WTC11 (cell line): ENCODE measurements at regions not wholly inside any gene's neighbourhood (a gene's known extent, or its start where the extent isn't known, plus 50 kb on each side); places are given as distances from the start of the nearest gene placed in this dataset.

Experiments used
- CREB1 ChIP-seq: sonication (generic); formaldehyde crosslinking; IDR thresholded peaks from 2 replicates; pipeline ENCODE4 v1.8.0; 2023; ENCODE audit warnings: mild to moderate bottlenecking, missing genetic modification reagents
- FOXK1 ChIP-seq: sonication (generic); formaldehyde crosslinking; IDR thresholded peaks from 2 replicates; pipeline ENCODE4 v1.8.0; 2022; ENCODE audit warnings: mild to moderate bottlenecking, moderate library complexity, missing genetic modification reagents
- JUN ChIP-seq: sonication (generic); formaldehyde crosslinking; IDR thresholded peaks from 2 replicates; pipeline ENCODE4 v1.8.0; 2023; ENCODE audit warnings: mild to moderate bottlenecking, missing genetic modification reagents
- KAT7 ChIP-seq: sonication (generic); formaldehyde crosslinking; IDR thresholded peaks from 2 replicates; pipeline ENCODE4 v1.8.1; 2023; ENCODE audit warnings: missing genetic modification reagents, mild to moderate bottlenecking, borderline replicate concordance
- RELA ChIP-seq: sonication (generic); formaldehyde crosslinking; IDR thresholded peaks from 2 replicates; pipeline ENCODE4 v1.8.1; 2022; ENCODE audit warnings: missing genetic modification reagents, mild to moderate bottlenecking, borderline replicate concordance
- TCF7 ChIP-seq: sonication (generic); formaldehyde crosslinking; IDR thresholded peaks from 2 replicates; pipeline ENCODE4 v1.8.0; 2022; ENCODE audit warnings: mild to moderate bottlenecking, low read depth, missing genetic modification reagents, moderate library complexity
- TP53 ChIP-seq: sonication (generic); formaldehyde crosslinking; IDR thresholded peaks from 2 replicates; pipeline ENCODE4 v1.8.1; 2023; ENCODE audit warnings: mild to moderate bottlenecking, missing genetic modification reagents
- ZBTB21 ChIP-seq: sonication (generic); formaldehyde crosslinking; IDR thresholded peaks from 2 replicates; pipeline ENCODE4 v1.8.1; 2023; ENCODE audit warnings: mild to moderate bottlenecking, missing genetic modification reagents, borderline replicate concordance
- ZNF232 ChIP-seq: sonication (generic); formaldehyde crosslinking; IDR thresholded peaks from 2 replicates; pipeline ENCODE4 v1.8.0; 2022; ENCODE audit warnings: mild to moderate bottlenecking, missing genetic modification reagents
- ZNF396 ChIP-seq: fragments of 250-450 bp; sonication (Bioruptor Pico); IDR thresholded peaks from 2 replicates; pipeline ENCODE4 v1.8.0; 2021; ENCODE audit warnings: mild to moderate bottlenecking, moderate library complexity, borderline replicate concordance
- TF ChIP-seq, protein P1 (sequence below): fragments of 200-600 bp; IDR thresholded peaks from 2 replicates; pipeline ENCODE4 v1.8.0; 2022; ENCODE audit warnings: antibody characterized with exemption
- TF ChIP-seq, protein P2 (sequence below): sonication (generic); formaldehyde crosslinking; conservative IDR thresholded peaks from 2 replicates; pipeline ENCODE4 v1.8.1; 2022; ENCODE audit warnings: mild to moderate bottlenecking, missing genetic modification reagents
- TF ChIP-seq, protein P3 (sequence below): sonication (generic); formaldehyde crosslinking; IDR thresholded peaks from 2 replicates; pipeline ENCODE4 v1.8.0; 2022; ENCODE audit warnings: mild to moderate bottlenecking, missing genetic modification reagents
- TF ChIP-seq, protein P4 (sequence below): sonication (generic); formaldehyde crosslinking; IDR thresholded peaks from 2 replicates; pipeline ENCODE4 v1.8.0; 2022; ENCODE audit warnings: mild to moderate bottlenecking, missing genetic modification reagents

DNA sequence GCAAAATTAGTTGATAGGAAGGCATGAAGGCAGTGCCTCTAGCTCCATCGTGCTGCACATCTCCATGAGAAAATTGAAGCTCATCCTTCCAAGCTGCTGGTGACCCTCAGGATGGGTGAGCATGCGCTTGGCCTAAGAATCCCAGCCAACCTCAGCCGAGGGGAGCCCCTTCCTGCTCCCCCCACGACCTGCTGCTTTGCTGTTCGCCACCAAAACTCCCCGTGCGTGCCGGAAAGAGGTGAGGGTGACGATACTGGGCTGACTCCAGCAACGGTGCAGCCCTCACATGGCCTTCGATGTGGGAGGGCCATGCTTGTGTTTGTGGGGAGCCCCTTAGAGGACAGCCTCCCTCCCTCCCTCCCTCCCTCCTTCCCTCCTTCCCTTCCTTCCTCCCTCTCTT lies 660.9 kb downstream of the BRD1 start:
- TF ChIP-seq, protein P1, sequence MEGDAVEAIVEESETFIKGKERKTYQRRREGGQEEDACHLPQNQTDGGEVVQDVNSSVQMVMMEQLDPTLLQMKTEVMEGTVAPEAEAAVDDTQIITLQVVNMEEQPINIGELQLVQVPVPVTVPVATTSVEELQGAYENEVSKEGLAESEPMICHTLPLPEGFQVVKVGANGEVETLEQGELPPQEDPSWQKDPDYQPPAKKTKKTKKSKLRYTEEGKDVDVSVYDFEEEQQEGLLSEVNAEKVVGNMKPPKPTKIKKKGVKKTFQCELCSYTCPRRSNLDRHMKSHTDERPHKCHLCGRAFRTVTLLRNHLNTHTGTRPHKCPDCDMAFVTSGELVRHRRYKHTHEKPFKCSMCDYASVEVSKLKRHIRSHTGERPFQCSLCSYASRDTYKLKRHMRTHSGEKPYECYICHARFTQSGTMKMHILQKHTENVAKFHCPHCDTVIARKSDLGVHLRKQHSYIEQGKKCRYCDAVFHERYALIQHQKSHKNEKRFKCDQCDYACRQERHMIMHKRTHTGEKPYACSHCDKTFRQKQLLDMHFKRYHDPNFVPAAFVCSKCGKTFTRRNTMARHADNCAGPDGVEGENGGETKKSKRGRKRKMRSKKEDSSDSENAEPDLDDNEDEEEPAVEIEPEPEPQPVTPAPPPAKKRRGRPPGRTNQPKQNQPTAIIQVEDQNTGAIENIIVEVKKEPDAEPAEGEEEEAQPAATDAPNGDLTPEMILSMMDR = no peak
- TF ChIP-seq JUN (CRISPR knock-in tag) = no peak
- TF ChIP-seq ZNF396 (CRISPR knock-in tag) = no peak
- TF ChIP-seq RELA (CRISPR knock-in tag) = no peak
- TF ChIP-seq ZBTB21 = no peak
- TF ChIP-seq, protein P2, sequence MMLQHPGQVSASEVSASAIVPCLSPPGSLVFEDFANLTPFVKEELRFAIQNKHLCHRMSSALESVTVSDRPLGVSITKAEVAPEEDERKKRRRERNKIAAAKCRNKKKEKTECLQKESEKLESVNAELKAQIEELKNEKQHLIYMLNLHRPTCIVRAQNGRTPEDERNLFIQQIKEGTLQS (CRISPR knock-in tag) = no peak
- no peak for TF ChIP-seq FOXK1 (CRISPR knock-in tag)
- TF ChIP-seq CREB1 (CRISPR knock-in tag) = no peak
- TF ChIP-seq, protein P3, sequence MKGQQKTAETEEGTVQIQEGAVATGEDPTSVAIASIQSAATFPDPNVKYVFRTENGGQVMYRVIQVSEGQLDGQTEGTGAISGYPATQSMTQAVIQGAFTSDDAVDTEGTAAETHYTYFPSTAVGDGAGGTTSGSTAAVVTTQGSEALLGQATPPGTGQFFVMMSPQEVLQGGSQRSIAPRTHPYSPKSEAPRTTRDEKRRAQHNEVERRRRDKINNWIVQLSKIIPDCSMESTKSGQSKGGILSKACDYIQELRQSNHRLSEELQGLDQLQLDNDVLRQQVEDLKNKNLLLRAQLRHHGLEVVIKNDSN (CRISPR knock-in tag) = no peak
- TF ChIP-seq, protein P4, sequence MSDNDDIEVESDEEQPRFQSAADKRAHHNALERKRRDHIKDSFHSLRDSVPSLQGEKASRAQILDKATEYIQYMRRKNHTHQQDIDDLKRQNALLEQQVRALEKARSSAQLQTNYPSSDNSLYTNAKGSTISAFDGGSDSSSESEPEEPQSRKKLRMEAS = no peak
- no peak for TF ChIP-seq TCF7 (CRISPR knock-in tag)
- TF ChIP-seq KAT7 (CRISPR knock-in tag) = no peak
- TF ChIP-seq ZNF232 (CRISPR knock-in tag) = no peak
- TF ChIP-seq TP53 = no peak
